ENCODE measurements at regions not wholly inside any gene's neighbourhood (a gene's known extent, or its start where the extent isn't known, plus 50 kb on each side); places are given as distances from the start of the nearest gene placed in this dataset.

GRCh38 chr9:107989544-107989943, 500.0 kb upstream of the KLF4 start:
- H3K4me3 ChIP-seq (ENCODE audit: low read length), result no peak overlapping the region
- peak; percentile 91 for DNase-seq (ENCODE audit: low read depth)
- TF ChIP-seq CTCF (conservative IDR thresholded peaks at IDR 0.05; ENCODE audit: low read length), result no peak

GRCh38 chr9:107989099-107989498, 499.5 kb upstream of the KLF4 start:
- DNase-seq (ENCODE audit: low read depth), result peak; percentile 61
- no peak for TF ChIP-seq CTCF (conservative IDR thresholded peaks at IDR 0.05; ENCODE audit: low read length)
- no peak overlapping the region for H3K4me3 ChIP-seq (ENCODE audit: low read length)

GRCh38 chr9:107984956-107985355, 495.4 kb upstream of the KLF4 start:
- no peak for TF ChIP-seq CTCF (conservative IDR thresholded peaks at IDR 0.05; ENCODE audit: low read length)
- no peak overlapping the region for H3K4me3 ChIP-seq (ENCODE audit: low read length)
- no peak for DNase-seq (ENCODE audit: low read depth)

GRCh38 chr9:107983762-107984161, 494.2 kb upstream of the KLF4 start:
- TF ChIP-seq CTCF (conservative IDR thresholded peaks at IDR 0.05; ENCODE audit: low read length), result 0 out of 2 replicates have a peak, but pooled peaks have one; percentile 5
- peak; percentile 59 for DNase-seq (ENCODE audit: low read depth)
- H3K4me3 ChIP-seq (ENCODE audit: low read length), result no peak overlapping the region

- no peak for TF ChIP-seq CTCF (conservative IDR thresholded peaks at IDR 0.05; ENCODE audit: low read length)
- DNase-seq (ENCODE audit: low read depth), result peak; percentile 73
Observed at GRCh38 chr9:107983181-107983603, 493.6 kb upstream of the KLF4 start.

GRCh38 chr9:107982745-107983144, 493.2 kb upstream of the KLF4 start:
- no peak for DNase-seq (ENCODE audit: low read depth)
- TF ChIP-seq CTCF (conservative IDR thresholded peaks at IDR 0.05; ENCODE audit: low read length), result no peak

More at GRCh38 chr9:107983181-107983603, 493.6 kb upstream of the KLF4 start:
- H3K4me3 ChIP-seq (ENCODE audit: low read length), result no peak overlapping the region

GRCh38 chr9:107982001-107982400, 492.4 kb upstream of the KLF4 start:
- DNase-seq (ENCODE audit: low read depth), result no peak
- no peak for TF ChIP-seq CTCF (conservative IDR thresholded peaks at IDR 0.05; ENCODE audit: low read length)
- no peak overlapping the region for H3K4me3 ChIP-seq (ENCODE audit: low read length)

More at GRCh38 chr9:107982745-107983144, 493.2 kb upstream of the KLF4 start:
- H3K4me3 ChIP-seq (ENCODE audit: low read length), result no peak overlapping the region

Measured in AG10803 (cell line).